GM19438 (cell line): ENCODE measurements at regions not wholly inside any gene's neighbourhood (a gene's known extent, or its start where the extent isn't known, plus 50 kb on each side); places are given as distances from the start of the nearest gene placed in this dataset.

Experiments
- ATAC-seq: cut with Tn5 transposase; IDR thresholded peaks from one replicate; pipeline ENCODE4 v1.9.1; 2021; ENCODE audit warnings: low read depth; ENCODE audit not compliant: unreplicated experiment

- no peak for ATAC-seq
These were observed 766.1 kb upstream of the CNTNAP5 start for GRCh38 chr2:123258877-123259539.

- no peak for ATAC-seq
These were observed 762.2 kb upstream of the CNTNAP5 start for GRCh38 chr2:123262856-123263255.

- no peak for ATAC-seq
These were observed 741.7 kb upstream of the CNTNAP5 start for GRCh38 chr2:123283431-123283830.

GRCh38 chr2:123303731-123304130 lies 721.4 kb upstream of the CNTNAP5 start:
- ATAC-seq, result no peak
